PFSK-1 (cell line): ENCODE measurements at regions not wholly inside any gene's neighbourhood (a gene's known extent, or its start where the extent isn't known, plus 50 kb on each side); places are given as distances from the start of the nearest gene placed in this dataset.

ENCODE experiments used
- FOXP2 ChIP-seq: optimal IDR thresholded peaks from 2 replicates; pipeline ENCODE3; 2011; ENCODE audit warnings: borderline replicate concordance, control low read depth, inconsistent platforms; ENCODE audit not compliant: insufficient read depth; ENCODE audit errors: extremely low read length, extremely low read depth
- POLR2AphosphoS5 ChIP-seq: IDR thresholded peaks from 2 replicates; pipeline ENCODE4 v1.6.1; 2012; ENCODE audit warnings: low read depth, mild to moderate bottlenecking, control low read depth, low read length, moderate library complexity
- SIN3A ChIP-seq: IDR thresholded peaks from 2 replicates; pipeline ENCODE4 v1.6.1; 2012; ENCODE audit warnings: mild to moderate bottlenecking, low read length, moderate library complexity, borderline replicate concordance; ENCODE audit not compliant: insufficient read depth
- TAF1 ChIP-seq: IDR thresholded peaks from 2 replicates; pipeline ENCODE4 v1.6.1; 2012; ENCODE audit warnings: low read length, control low read depth, borderline replicate concordance; ENCODE audit not compliant: insufficient read depth
- TF ChIP-seq, protein P1 (sequence below), 2 experiments: IDR thresholded peaks; 2 replicates each; pipeline versions ENCODE4 v1.6.1 to v1.8.0; 2011 to 2012; ENCODE audit warnings: low read depth in 2 of 2, low read length in 2 of 2, control low read depth in 1 of 2, inconsistent platforms in 1 of 2, mild to moderate bottlenecking in 1 of 2, moderate library complexity in 1 of 2; ENCODE audit not compliant: insufficient read depth in 1 of 2

DNA sequence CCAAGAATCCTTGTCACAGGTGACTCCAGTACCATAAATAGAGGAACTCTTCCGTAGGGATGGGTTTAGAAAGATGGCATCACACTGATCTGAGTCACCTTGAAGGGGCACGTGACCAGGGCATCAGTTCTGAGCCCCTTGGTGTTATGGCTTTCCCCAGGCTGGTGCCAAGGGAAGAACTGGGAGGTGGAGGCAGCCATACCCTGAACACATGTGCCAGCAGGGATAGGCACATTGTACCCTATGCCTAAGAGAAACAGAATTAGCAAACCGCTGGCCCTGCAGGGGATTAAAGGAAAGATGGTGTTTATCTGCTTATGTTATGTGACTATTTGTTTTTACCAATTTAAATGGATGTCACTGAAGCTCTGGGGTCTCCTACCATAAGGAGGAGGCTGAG is 196.2 kb downstream of the RGS3 start:
- TF ChIP-seq, protein P1, sequence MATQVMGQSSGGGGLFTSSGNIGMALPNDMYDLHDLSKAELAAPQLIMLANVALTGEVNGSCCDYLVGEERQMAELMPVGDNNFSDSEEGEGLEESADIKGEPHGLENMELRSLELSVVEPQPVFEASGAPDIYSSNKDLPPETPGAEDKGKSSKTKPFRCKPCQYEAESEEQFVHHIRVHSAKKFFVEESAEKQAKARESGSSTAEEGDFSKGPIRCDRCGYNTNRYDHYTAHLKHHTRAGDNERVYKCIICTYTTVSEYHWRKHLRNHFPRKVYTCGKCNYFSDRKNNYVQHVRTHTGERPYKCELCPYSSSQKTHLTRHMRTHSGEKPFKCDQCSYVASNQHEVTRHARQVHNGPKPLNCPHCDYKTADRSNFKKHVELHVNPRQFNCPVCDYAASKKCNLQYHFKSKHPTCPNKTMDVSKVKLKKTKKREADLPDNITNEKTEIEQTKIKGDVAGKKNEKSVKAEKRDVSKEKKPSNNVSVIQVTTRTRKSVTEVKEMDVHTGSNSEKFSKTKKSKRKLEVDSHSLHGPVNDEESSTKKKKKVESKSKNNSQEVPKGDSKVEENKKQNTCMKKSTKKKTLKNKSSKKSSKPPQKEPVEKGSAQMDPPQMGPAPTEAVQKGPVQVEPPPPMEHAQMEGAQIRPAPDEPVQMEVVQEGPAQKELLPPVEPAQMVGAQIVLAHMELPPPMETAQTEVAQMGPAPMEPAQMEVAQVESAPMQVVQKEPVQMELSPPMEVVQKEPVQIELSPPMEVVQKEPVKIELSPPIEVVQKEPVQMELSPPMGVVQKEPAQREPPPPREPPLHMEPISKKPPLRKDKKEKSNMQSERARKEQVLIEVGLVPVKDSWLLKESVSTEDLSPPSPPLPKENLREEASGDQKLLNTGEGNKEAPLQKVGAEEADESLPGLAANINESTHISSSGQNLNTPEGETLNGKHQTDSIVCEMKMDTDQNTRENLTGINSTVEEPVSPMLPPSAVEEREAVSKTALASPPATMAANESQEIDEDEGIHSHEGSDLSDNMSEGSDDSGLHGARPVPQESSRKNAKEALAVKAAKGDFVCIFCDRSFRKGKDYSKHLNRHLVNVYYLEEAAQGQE (IDR thresholded peaks at IDR 0.05; ENCODE audit: insufficient read depth in 1 of 2, low read depth in 2 of 2, low read length in 2 of 2) = no peak
- TF ChIP-seq TAF1 = no peak
- no peak for TF ChIP-seq FOXP2
- no peak for TF ChIP-seq POLR2AphosphoS5
- TF ChIP-seq SIN3A = no peak

- TF ChIP-seq POLR2AphosphoS5 (no peak), SIN3A (no peak), FOXP2 (no peak), TAF1 (no peak)
- TF ChIP-seq, protein P1 (IDR thresholded peaks at IDR 0.05; ENCODE audit: insufficient read depth in 1 of 2, low read depth in 2 of 2, low read length in 2 of 2) = no peak
Observed at GRCh38 chr9:113660196-113660595, 196.7 kb downstream of the RGS3 start.

GRCh38 chr9:113661074-113661473 is 197.5 kb downstream of the RGS3 start:
- TF ChIP-seq TAF1 = no peak
- TF ChIP-seq SIN3A = no peak
- TF ChIP-seq FOXP2 = no peak
- TF ChIP-seq, protein P1 (IDR thresholded peaks at IDR 0.05; ENCODE audit: insufficient read depth in 1 of 2, low read depth in 2 of 2, low read length in 2 of 2) = no peak
- TF ChIP-seq POLR2AphosphoS5 = no peak

DNA sequence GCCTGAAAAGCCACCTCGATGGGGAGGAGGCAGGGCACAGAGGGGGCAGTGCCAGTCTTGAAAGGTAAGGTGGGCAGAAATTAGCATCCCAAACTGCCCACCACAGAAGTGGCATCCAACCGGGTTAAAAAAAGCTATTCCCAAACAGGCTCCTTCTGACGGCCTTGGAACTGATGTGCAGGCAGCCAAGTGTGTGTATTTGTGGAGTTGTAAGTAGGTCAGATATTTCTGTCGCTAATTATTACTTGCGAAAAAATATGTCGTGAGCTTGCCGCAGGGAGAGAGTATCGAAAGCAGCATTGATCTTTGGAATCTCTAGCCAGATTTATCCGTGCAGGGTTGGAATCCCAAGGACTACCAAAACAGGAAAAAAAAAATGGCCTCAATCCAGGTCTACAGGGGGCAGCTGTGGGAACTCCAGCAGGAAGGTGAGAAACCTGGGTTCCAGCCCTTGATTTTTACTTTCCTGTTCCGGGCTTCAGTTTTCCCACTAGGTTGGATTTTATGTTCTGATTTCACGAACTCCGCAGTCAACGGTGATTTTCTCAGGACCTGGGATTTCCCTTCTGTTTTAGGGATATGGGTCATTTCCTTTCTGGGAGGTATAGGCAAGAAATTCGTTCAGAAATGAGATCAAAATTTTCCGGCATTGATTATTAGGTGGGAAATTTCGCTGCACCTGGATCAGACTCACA is 200.8 kb downstream of the RGS3 start:
- TF ChIP-seq FOXP2 (no peak), TAF1 (no peak), POLR2AphosphoS5 (no peak)
- TF ChIP-seq, protein P1 (IDR thresholded peaks at IDR 0.05; ENCODE audit: insufficient read depth in 1 of 2, low read depth in 2 of 2, low read length in 2 of 2) = no peak

- TF ChIP-seq, protein P1 (IDR thresholded peaks at IDR 0.05; ENCODE audit: insufficient read depth in 1 of 2, low read depth in 2 of 2, low read length in 2 of 2) = no peak
- TF ChIP-seq POLR2AphosphoS5 = no peak
- no peak for TF ChIP-seq TAF1
- no peak for TF ChIP-seq FOXP2
- no peak for TF ChIP-seq SIN3A
Observed at GRCh38 chr9:113665064-113665463, 201.5 kb downstream of the RGS3 start.
